HFFc6 (cell line): ENCODE measurements at regions not wholly inside any gene's neighbourhood (a gene's known extent, or its start where the extent isn't known, plus 50 kb on each side); places are given as distances from the start of the nearest gene placed in this dataset.

ENCODE experiments used
- DNase-seq: peaks from one replicate; pipeline ENCODE4 v3.0.0-alpha.2; 2018
- H3K27ac Mint-ChIP-seq: 2 replicates; pipeline ENCODE4 v1.8.0; 2020; ENCODE audit warnings: mild to moderate bottlenecking, mixed read lengths
- H3K27me3 Mint-ChIP-seq: 2 replicates; pipeline ENCODE4 v1.8.0; 2021; ENCODE audit warnings: mild to moderate bottlenecking, moderate library complexity, mixed read lengths; ENCODE audit not compliant: insufficient read depth
- H3K36me3 Mint-ChIP-seq: 2 replicates; pipeline ENCODE4 v1.8.0; 2021; ENCODE audit warnings: low read depth, mixed read lengths
- H3K4me1 Mint-ChIP-seq: 2 replicates; pipeline ENCODE4 v1.8.0; 2020; ENCODE audit warnings: low read depth, mixed read lengths
- H3K4me3 Mint-ChIP-seq: 2 replicates; pipeline ENCODE4 v1.8.0; 2020; ENCODE audit warnings: mild to moderate bottlenecking, moderate library complexity, mixed read lengths
- H3K9me3 Mint-ChIP-seq: 2 replicates; pipeline ENCODE4 v1.8.0; 2020; ENCODE audit warnings: mild to moderate bottlenecking, mixed read lengths
- CTCF ChIP-seq: fragments of 200-600 bp; sonication (generic); IDR thresholded peaks from 2 replicates; pipeline ENCODE4 v1.5.0; 2021; ENCODE audit warnings: antibody characterized with exemption, mild to moderate bottlenecking

DNA sequence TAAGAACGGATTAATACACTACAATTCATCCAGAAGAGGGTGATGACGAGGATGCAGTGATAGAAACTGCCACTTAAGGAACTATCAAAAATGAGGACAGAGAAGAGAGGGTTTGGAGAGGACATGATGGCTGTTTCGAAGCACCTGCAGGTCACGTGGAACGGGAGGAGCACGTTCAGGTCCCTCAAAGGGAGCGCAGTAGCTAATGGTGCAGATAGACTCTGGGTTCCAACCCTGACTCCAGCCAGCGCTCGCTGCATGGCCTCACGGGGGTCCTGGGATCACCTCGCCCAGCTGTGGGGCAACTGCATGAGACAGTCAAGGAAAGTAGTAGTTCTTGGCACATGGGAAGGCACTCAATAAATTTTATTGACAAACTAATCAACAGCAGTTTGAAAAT lies 208.6 kb upstream of the RNF32 start:
- no peak overlapping the region for H3K4me3 Mint-ChIP-seq
- DNase-seq, result no peak
- 0 out of 2 replicates have a peak, but pooled peaks cover 9% of the 10 kb centered on the region for H3K36me3 Mint-ChIP-seq
- no peak overlapping the region for H3K27ac Mint-ChIP-seq
- peaks cover 71% of the 10 kb centered on the region for H3K9me3 Mint-ChIP-seq
- no peaks in the 10 kb centered on the region for H3K4me1 Mint-ChIP-seq
- TF ChIP-seq CTCF, result no peak
- H3K27me3 Mint-ChIP-seq, result no peaks in the 10 kb centered on the region

GRCh38 chr7:156430109-156430508 lies 210.5 kb upstream of the RNF32 start:
- no peak for TF ChIP-seq CTCF
- H3K4me1 Mint-ChIP-seq, result no peaks in the 10 kb centered on the region
- H3K27ac Mint-ChIP-seq, result no peak overlapping the region
- peaks cover 57% of the 10 kb centered on the region for H3K9me3 Mint-ChIP-seq
- no peak overlapping the region for H3K4me3 Mint-ChIP-seq
- H3K27me3 Mint-ChIP-seq, result no peaks in the 10 kb centered on the region
- no peak for DNase-seq
- H3K36me3 Mint-ChIP-seq, result 0 out of 2 replicates have a peak, but pooled peaks cover 8% of the 10 kb centered on the region

DNA sequence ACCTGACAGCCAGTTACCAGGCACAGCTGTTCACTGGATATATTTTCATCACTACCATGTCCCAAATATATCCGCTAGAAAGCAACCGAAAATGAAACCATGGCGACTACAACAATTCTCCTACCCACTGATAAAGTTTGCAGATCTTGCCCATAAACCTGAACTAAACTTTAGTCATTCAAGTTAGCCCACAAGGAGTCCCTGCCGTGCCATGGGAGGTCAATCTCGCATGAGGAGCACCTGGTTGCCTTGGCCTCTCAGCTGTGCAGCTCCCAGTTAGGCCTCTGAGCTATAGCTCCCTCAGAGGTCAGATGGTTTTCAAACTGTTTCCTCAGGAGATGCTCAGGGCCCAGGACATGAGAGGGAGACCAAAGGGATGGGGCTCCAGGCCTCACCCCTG lies 211.1 kb upstream of the RNF32 start:
- H3K27me3 Mint-ChIP-seq, result no peaks in the 10 kb centered on the region
- no peak overlapping the region for H3K4me3 Mint-ChIP-seq
- H3K36me3 Mint-ChIP-seq, result 0 out of 2 replicates have a peak, but pooled peaks cover 5% of the 10 kb centered on the region
- no peak for TF ChIP-seq CTCF
- no peak overlapping the region for H3K27ac Mint-ChIP-seq
- no peaks in the 10 kb centered on the region for H3K4me1 Mint-ChIP-seq
- H3K9me3 Mint-ChIP-seq, result peaks cover 52% of the 10 kb centered on the region
- DNase-seq, result no peak

GRCh38 chr7:156423876-156424275 lies 216.7 kb upstream of the RNF32 start:
- Mint-ChIP-seq H3K4me1 (no peaks in the 10 kb centered on the region), H3K36me3 (no peaks in the 10 kb centered on the region), H3K27ac (no peak overlapping the region), H3K4me3 (no peak overlapping the region), H3K27me3 (no peaks in the 10 kb centered on the region; the same call in 1 of the 2 replicates), H3K9me3 (peaks cover 47% of the 10 kb centered on the region)
- TF ChIP-seq CTCF, result no peak
- no peak for DNase-seq

DNA sequence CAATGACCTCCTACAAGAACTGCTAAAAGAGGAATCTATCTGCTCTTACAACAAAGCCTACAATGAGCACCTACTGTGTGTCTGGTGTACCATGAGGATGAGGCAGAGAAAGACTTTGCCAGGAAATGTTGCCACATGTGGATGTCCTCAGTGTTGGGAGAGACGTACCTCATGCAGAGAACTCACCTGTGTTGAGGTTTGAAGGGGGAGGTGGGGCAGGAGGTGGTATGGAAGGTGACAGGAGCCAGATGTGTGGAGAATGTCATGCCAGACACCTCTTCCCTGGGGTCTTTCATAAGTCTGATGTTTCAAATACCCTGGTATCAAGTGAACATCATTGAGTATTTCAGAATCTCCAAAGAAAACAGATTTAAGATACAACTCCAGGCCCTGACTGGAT lies 220.1 kb upstream of the RNF32 start:
- no peaks in the 10 kb centered on the region; the same call in 1 of the 2 replicates for H3K27me3 Mint-ChIP-seq
- no peak for TF ChIP-seq CTCF
- no peaks in the 10 kb centered on the region for H3K36me3 Mint-ChIP-seq

DNA sequence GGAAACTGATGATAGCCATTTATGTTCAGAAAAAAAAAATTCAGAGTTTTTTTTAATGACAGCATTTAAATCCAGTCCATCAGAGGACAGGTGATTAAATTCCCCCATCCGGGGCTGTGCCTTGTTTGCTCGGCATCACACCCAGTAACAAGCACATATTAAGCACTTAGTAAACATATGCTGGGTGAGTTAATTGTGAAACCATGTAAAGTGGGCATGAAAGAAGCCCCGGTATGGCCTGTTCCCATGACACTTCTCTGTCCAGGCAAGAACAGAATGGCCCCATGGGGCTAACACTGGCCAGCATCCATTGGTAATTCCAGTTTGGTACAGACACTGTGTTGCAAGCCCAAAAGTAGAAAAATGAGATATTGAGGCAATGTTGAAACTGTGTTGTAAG lies 220.8 kb upstream of the RNF32 start:
- DNase-seq, result no peak
- Mint-ChIP-seq H3K9me3 (peaks cover 68% of the 10 kb centered on the region), H3K27ac (no peak overlapping the region), H3K27me3 (no peaks in the 10 kb centered on the region; the same call in 1 of the 2 replicates), H3K4me1 (no peaks in the 10 kb centered on the region), H3K4me3 (no peak overlapping the region), H3K36me3 (no peaks in the 10 kb centered on the region)
- no peak for TF ChIP-seq CTCF

More for the DNA sequence above, 220.1 kb upstream of the RNF32 start:
- Mint-ChIP-seq H3K9me3 (peaks cover 61% of the 10 kb centered on the region), H3K4me1 (no peaks in the 10 kb centered on the region), H3K4me3 (no peak overlapping the region), H3K27ac (no peak overlapping the region)
- no peak for DNase-seq
